H9 (cell line): ENCODE measurements at regions not wholly inside any gene's neighbourhood (a gene's known extent, or its start where the extent isn't known, plus 50 kb on each side); places are given as distances from the start of the nearest gene placed in this dataset.

Source experiments
- DNase-seq: peaks from one replicate; pipeline ENCODE4 v3.0.0-alpha.2; 2017
- H2AFZ ChIP-seq: one replicate; pipeline ENCODE4 v1.6.1; 2013; ENCODE audit warnings: mild to moderate bottlenecking, low read length, control low read depth, moderate library complexity
- H2AK5ac ChIP-seq: 2 replicates; pipeline ENCODE4 v1.6.1; 2013; ENCODE audit warnings: low read length, control low read depth, mixed read lengths; ENCODE audit not compliant: insufficient read length
- H2BK120ac ChIP-seq: one replicate; pipeline ENCODE4 v1.6.1; 2013; ENCODE audit warnings: low read depth, mild to moderate bottlenecking, low read length, control low read depth, inconsistent platforms; ENCODE audit not compliant: poor library complexity, severe bottlenecking
- H2BK12ac ChIP-seq: 2 replicates; pipeline ENCODE4 v1.6.1; 2013; ENCODE audit warnings: low read length, control low read depth, mixed read lengths, low read depth; ENCODE audit not compliant: insufficient read length
- H2BK15ac ChIP-seq: 2 replicates; pipeline ENCODE4 v1.6.1; 2013; ENCODE audit warnings: low read depth, low read length, control low read depth
- H2BK20ac ChIP-seq: one replicate; pipeline ENCODE4 v1.6.1; 2013; ENCODE audit warnings: low read depth, mild to moderate bottlenecking, low read length, control low read depth, inconsistent platforms; ENCODE audit not compliant: poor library complexity, severe bottlenecking
- H2BK5ac ChIP-seq: 2 replicates; pipeline ENCODE4 v1.6.1; 2013; ENCODE audit warnings: low read length, control low read depth, mixed read lengths; ENCODE audit not compliant: insufficient read length
- H3K14ac ChIP-seq: 2 replicates; pipeline ENCODE4 v1.6.1; 2013; ENCODE audit warnings: low read length, control low read depth; ENCODE audit not compliant: insufficient read depth
- H3K18ac ChIP-seq: 2 replicates; pipeline ENCODE4 v1.6.1; 2013; ENCODE audit warnings: low read depth, mild to moderate bottlenecking, mixed read lengths, low read length, control low read depth; ENCODE audit not compliant: insufficient read length
- H3K23ac ChIP-seq: 2 replicates; pipeline ENCODE4 v1.6.1; 2013; ENCODE audit warnings: low read length, control low read depth, mixed read lengths, low read depth; ENCODE audit not compliant: insufficient read length
- H3K23me2 ChIP-seq: 2 replicates; pipeline ENCODE4 v1.6.1; 2013; ENCODE audit warnings: low read depth, mild to moderate bottlenecking, mixed read lengths, low read length, control low read depth; ENCODE audit not compliant: insufficient read length, poor library complexity, severe bottlenecking
- H3K27ac ChIP-seq: 2 replicates; pipeline ENCODE4 v1.5.1; 2013; ENCODE audit warnings: low read length, control low read depth, mixed read lengths, low read depth; ENCODE audit not compliant: insufficient read length
- H3K27me3 ChIP-seq: 2 replicates; pipeline ENCODE4 v1.6.1; 2013; ENCODE audit warnings: low read length, control low read depth, inconsistent platforms; ENCODE audit not compliant: insufficient read depth
- H3K4ac ChIP-seq: 2 replicates; pipeline ENCODE4 v1.6.1; 2013; ENCODE audit warnings: low read depth, mild to moderate bottlenecking, control low read depth, inconsistent platforms, low read length, moderate library complexity
- H3K4me1 ChIP-seq: 2 replicates; pipeline ENCODE4 v1.6.1; 2013; ENCODE audit warnings: low read length, control low read depth, inconsistent platforms; ENCODE audit not compliant: insufficient read depth
- H3K4me2 ChIP-seq: 2 replicates; pipeline ENCODE4 v1.6.1; 2013; ENCODE audit warnings: low read length, control low read depth, mixed read lengths; ENCODE audit not compliant: insufficient read length, insufficient read depth
- H3K56ac ChIP-seq: 2 replicates; pipeline ENCODE4 v1.6.1; 2013; ENCODE audit warnings: low read depth, mild to moderate bottlenecking, mixed read lengths, low read length, control low read depth; ENCODE audit not compliant: insufficient read length
- H3K79me1 ChIP-seq: 2 replicates; pipeline ENCODE4 v1.6.1; 2013; ENCODE audit warnings: low read depth, mild to moderate bottlenecking, moderate library complexity, low read length, control low read depth, inconsistent platforms; ENCODE audit not compliant: insufficient read depth, poor library complexity, severe bottlenecking
- H3K79me2 ChIP-seq: 2 replicates; pipeline ENCODE4 v1.6.1; 2013; ENCODE audit warnings: low read length, control low read depth, inconsistent platforms; ENCODE audit not compliant: insufficient read depth
- H3K9ac ChIP-seq: 2 replicates; pipeline ENCODE4 v1.6.1; 2013; ENCODE audit warnings: low read length, control low read depth, mixed read lengths; ENCODE audit not compliant: insufficient read length; ENCODE audit errors: extremely low read depth
- H3K9me3 ChIP-seq: one replicate; pipeline ENCODE4 v1.6.1; 2013; ENCODE audit warnings: low read depth, low read length, inconsistent platforms; ENCODE audit not compliant: control insufficient read depth
- H3T11ph ChIP-seq: one replicate; pipeline ENCODE4 v1.6.1; 2013; ENCODE audit warnings: mild to moderate bottlenecking, low read length, control low read depth, inconsistent platforms
- H4K20me1 ChIP-seq: one replicate; pipeline ENCODE4 v1.6.1; 2013; ENCODE audit not compliant: control insufficient read depth, insufficient read length, insufficient read depth
- H4K5ac ChIP-seq: 2 replicates; pipeline ENCODE4 v1.6.1; 2013; ENCODE audit warnings: low read depth, mild to moderate bottlenecking, mixed read lengths, low read length, control low read depth; ENCODE audit not compliant: insufficient read length
- H4K8ac ChIP-seq: replicated peaks from 2 replicates; pipeline ENCODE4 v1.6.1; 2013; ENCODE audit warnings: low read length, control low read depth, mixed read lengths, low read depth; ENCODE audit not compliant: insufficient read length
- H4K91ac ChIP-seq: 2 replicates; pipeline ENCODE4 v1.6.1; 2013; ENCODE audit warnings: low read depth, mild to moderate bottlenecking, moderate library complexity, mixed read lengths, low read length, control low read depth; ENCODE audit not compliant: insufficient read length
- H3K27ac Mint-ChIP-seq, 3 experiments: 2 replicates in 2 of 3; 3 replicates in 1 of 3; pipeline ENCODE4 v1.8.0; 2020 to 2021; ENCODE audit warnings: mixed read lengths in 3 of 3, mild to moderate bottlenecking in 1 of 3, moderate library complexity in 1 of 3
- H3K27me3 Mint-ChIP-seq: 2 replicates; pipeline ENCODE4 v1.8.0; 2021; ENCODE audit warnings: low read depth, mild to moderate bottlenecking, moderate library complexity, mixed read lengths
- H3K36me3 Mint-ChIP-seq, 3 experiments: 2 replicates in 2 of 3; 3 replicates in 1 of 3; pipeline ENCODE4 v1.8.0; 2020 to 2021; ENCODE audit warnings: low read depth in 3 of 3, mixed read lengths in 3 of 3; ENCODE audit not compliant: insufficient read depth in 1 of 3
- H3K4me1 Mint-ChIP-seq, 2 experiments: 2 replicates each; pipeline ENCODE4 v1.8.0; 2020; ENCODE audit warnings: mixed read lengths in 2 of 2
- H3K4me3 Mint-ChIP-seq, 2 experiments: 2 replicates in 1 of 2; 3 replicates in 1 of 2; pipeline ENCODE4 v1.8.0; 2020 to 2021; ENCODE audit warnings: mild to moderate bottlenecking in 2 of 2, mixed read lengths in 2 of 2, moderate library complexity in 1 of 2
- H3K9me3 Mint-ChIP-seq, 2 experiments: 2 replicates in 1 of 2; 3 replicates in 1 of 2; pipeline ENCODE4 v1.8.0; 2020; ENCODE audit warnings: mild to moderate bottlenecking in 2 of 2, mixed read lengths in 2 of 2, moderate library complexity in 1 of 2
- CTCF ChIP-seq: fragments of 200-600 bp; sonication (generic); conservative IDR thresholded peaks from 3 replicates; pipeline ENCODE4 v1.8.0; 2021; ENCODE audit warnings: antibody characterized with exemption, mild to moderate bottlenecking
- WGBS: extraction: QIAGEN DNeasy Blood & Tissue Kit; methylation state at CpG from one replicate; pipeline ENCODE4 v1.1.7; 2013; ENCODE audit warnings: missing lambda C conversion rate, low lambda C conversion rate, mixed read lengths; ENCODE audit not compliant: insufficient read length; ENCODE audit errors: extremely low coverage; 5-methylcytosine and 5-hydroxymethylcytosine counted together

DNA sequence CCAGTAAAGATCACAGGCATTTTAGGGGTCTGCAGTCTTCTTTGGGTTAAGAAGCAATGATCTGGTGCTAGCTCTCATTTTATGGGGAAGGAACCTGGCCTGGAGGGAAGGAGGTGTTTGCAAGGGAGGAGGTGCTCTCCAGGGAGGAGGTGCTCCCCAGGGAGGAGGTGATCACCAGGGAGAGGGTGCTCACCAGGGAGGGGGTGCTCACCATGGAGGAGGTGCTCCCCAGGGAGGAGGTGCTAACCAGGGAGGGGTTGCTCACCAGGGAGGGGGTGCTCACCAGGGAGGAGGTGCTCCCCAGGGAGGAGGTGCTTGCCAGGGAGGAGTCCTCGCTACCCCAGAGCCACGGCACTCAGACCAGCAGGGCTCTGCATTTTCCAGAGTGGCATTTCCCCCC lies 115.7 kb downstream of the TLE3 start:
- H3K27me3 Mint-ChIP-seq: peaks cover 6% of the 10 kb centered on the region
- no peaks in the 10 kb centered on the region for H3K79me2 ChIP-seq
- H3K56ac ChIP-seq: no peak overlapping the region
- no peak overlapping the region for H3K18ac ChIP-seq
- H3K36me3 Mint-ChIP-seq: no peaks in the 10 kb centered on the region
- H4K91ac ChIP-seq: no peak overlapping the region
- H4K8ac ChIP-seq: no peak overlapping the region
- no peaks in the 10 kb centered on the region for H3K9me3 ChIP-seq
- no peak overlapping the region for H3T11ph ChIP-seq
- no peak overlapping the region for H2BK20ac ChIP-seq
- 0 out of 2 replicates have a peak, but pooled peaks cover 3% of the 10 kb centered on the region for H3K4me1 ChIP-seq
- H3K4me3 Mint-ChIP-seq: no peak overlapping the region
- H3K79me1 ChIP-seq: no peaks in the 10 kb centered on the region
- peaks cover 14 to 24% of the 10 kb centered on the region in 2 experiments for H3K4me1 Mint-ChIP-seq
- no peak overlapping the region for H2BK12ac ChIP-seq
- no peak overlapping the region for H3K14ac ChIP-seq
- no peaks in the 10 kb centered on the region for H3K27me3 ChIP-seq
- no peaks in the 10 kb centered on the region; a peak in 3 of 5 replicates for H3K9me3 Mint-ChIP-seq
- TF ChIP-seq CTCF: no peak
- no peak overlapping the region for H3K23ac ChIP-seq
- no peak overlapping the region for H2AFZ ChIP-seq
- no CpG with 5 or more reads among the region's 2 CpGs for WGBS
- no peak overlapping the region for H3K4ac ChIP-seq
- no peak overlapping the region for H3K27ac Mint-ChIP-seq
- H3K4me2 ChIP-seq: no peak overlapping the region
- H3K23me2 ChIP-seq: no peaks in the 10 kb centered on the region
- H4K5ac ChIP-seq: no peak overlapping the region
- no peaks in the 10 kb centered on the region for H4K20me1 ChIP-seq
- H2BK5ac ChIP-seq: no peak overlapping the region
- DNase-seq: no peak
- H2AK5ac ChIP-seq: no peak overlapping the region
- H2BK120ac ChIP-seq: no peak overlapping the region
- no peak overlapping the region for H3K9ac ChIP-seq
- H2BK15ac ChIP-seq: no peak overlapping the region
- H3K27ac ChIP-seq: no peak overlapping the region
